GM12891 (cell line): ENCODE measurements at regions not wholly inside any gene's neighbourhood (a gene's known extent, or its start where the extent isn't known, plus 50 kb on each side); places are given as distances from the start of the nearest gene placed in this dataset.

Experiments used
- PAX5 ChIP-seq: IDR thresholded peaks from 2 replicates; pipeline ENCODE4 v1.6.1; 2011; ENCODE audit warnings: low read length, moderate library complexity, mild to moderate bottlenecking; ENCODE audit not compliant: insufficient read depth, severe bottlenecking
- POLR2A ChIP-seq: IDR thresholded peaks from 2 replicates; pipeline ENCODE4 v1.6.1; 2011; ENCODE audit warnings: low read depth, low read length, control low read depth
- POLR2AphosphoS5 ChIP-seq: IDR thresholded peaks from 2 replicates; pipeline ENCODE4 v1.6.1; 2011; ENCODE audit warnings: low read depth, low read length, control low read depth
- TAF1 ChIP-seq: IDR thresholded peaks from 2 replicates; pipeline ENCODE4 v1.6.1; 2011; ENCODE audit warnings: low read depth, low read length, control low read depth

- no peak for TF ChIP-seq POLR2A
- TF ChIP-seq TAF1 = no peak
- TF ChIP-seq POLR2AphosphoS5 = no peak
- no peak for TF ChIP-seq PAX5
Measured at GRCh38 chr12:108035372-108035771, 93.7 kb upstream of the WSCD2 start.
